Activated CD4-positive, alpha-beta memory T cell treated with anti-CD3 and anti-CD28 coated beads, Interleukin-2, amount 10 ng/mL, durations not matched to agents 7 days and 5 days (primary cell): ENCODE measurements at regions not wholly inside any gene's neighbourhood (a gene's known extent, or its start where the extent isn't known, plus 50 kb on each side); places are given as distances from the start of the nearest gene placed in this dataset.

Experiments
- CTCF ChIA-PET: fragments of 350-600 bp; sonication (Branson Sonifier 250); formaldehyde crosslinking; loops from one replicate; lab custom pipeline; 2021; ENCODE audit warnings: antibody characterized with exemption, inconsistent platforms; lab: Charles Lee
- POLR2A ChIA-PET: fragments of 350-600 bp; sonication (Branson Sonifier 250); formaldehyde crosslinking; loops from one replicate; lab custom pipeline; 2021; ENCODE audit warnings: antibody characterized with exemption; lab: Charles Lee
- DNase-seq: peaks from one replicate; pipeline ENCODE4 v3.0.0-alpha.2; 2020
- H3K27ac Mint-ChIP-seq: one replicate; pipeline ENCODE4 v1.8.0; 2021; ENCODE audit warnings: mild to moderate bottlenecking, mixed read lengths
- H3K27me3 Mint-ChIP-seq: one replicate; pipeline ENCODE4 v1.8.0; 2021; ENCODE audit warnings: mixed read lengths
- H3K36me3 Mint-ChIP-seq: one replicate; pipeline ENCODE4 v1.8.0; 2021; ENCODE audit warnings: low read depth, mixed read lengths
- H3K4me1 Mint-ChIP-seq: one replicate; pipeline ENCODE4 v1.8.0; 2021; ENCODE audit warnings: mixed read lengths
- H3K4me3 Mint-ChIP-seq: one replicate; pipeline ENCODE4 v1.8.0; 2021; ENCODE audit warnings: mild to moderate bottlenecking, mixed read lengths
- H3K9me3 Mint-ChIP-seq: one replicate; pipeline ENCODE4 v1.8.0; 2021; ENCODE audit warnings: mixed read lengths

DNA sequence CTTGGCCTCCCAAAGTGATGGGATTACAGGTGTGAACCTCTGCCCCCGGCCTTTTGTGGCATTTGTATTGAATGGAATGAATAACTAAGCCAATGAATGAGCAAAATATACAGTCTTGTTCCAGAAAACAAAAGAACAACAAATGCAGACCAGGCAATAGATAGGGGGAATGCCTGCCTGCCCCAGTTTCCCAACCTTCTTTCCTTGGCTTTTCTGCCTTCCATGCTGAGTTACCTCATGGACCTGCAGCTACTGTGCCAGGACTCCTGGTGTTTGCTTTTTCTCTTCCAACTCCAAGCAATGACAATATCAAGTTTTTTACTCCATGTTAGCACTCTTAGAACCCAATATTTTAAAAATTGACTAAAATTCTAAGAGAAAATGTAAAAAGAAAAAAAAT lies 58.6 kb upstream of the BACH1 start:
- POLR2A ChIA-PET = no interaction called here
- H3K27me3 Mint-ChIP-seq = peaks cover 31% of the 10 kb centered on the region
- CTCF ChIA-PET = no interaction called here
- H3K27ac Mint-ChIP-seq = no peak overlapping the region
- no peak overlapping the region for H3K4me3 Mint-ChIP-seq
- no peaks in the 10 kb centered on the region for H3K36me3 Mint-ChIP-seq
- DNase-seq = no peak
- no peaks in the 10 kb centered on the region for H3K9me3 Mint-ChIP-seq
- H3K4me1 Mint-ChIP-seq = peaks cover 3% of the 10 kb centered on the region

DNA sequence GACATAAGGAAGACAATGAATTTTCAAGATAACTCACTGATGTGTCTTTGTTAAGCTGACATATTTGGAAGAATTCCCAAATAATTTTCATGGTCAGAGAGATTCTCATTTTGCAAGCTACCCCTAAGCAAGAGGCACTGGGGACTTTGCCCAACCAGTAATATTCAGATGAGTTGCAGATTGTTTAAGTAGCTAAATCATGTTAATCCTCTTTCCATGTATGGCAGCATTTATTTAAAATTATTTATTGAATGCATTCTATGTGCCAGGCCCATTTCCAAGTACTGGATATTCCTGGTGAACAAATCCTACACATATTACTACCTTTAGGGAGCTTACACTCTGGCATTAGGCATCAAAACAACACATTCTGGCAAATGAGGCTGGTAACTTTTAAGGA lies 56.5 kb upstream of the BACH1 start:
- Mint-ChIP-seq H3K9me3 (no peaks in the 10 kb centered on the region), H3K4me3 (no peak overlapping the region), H3K4me1 (peaks cover 4% of the 10 kb centered on the region), H3K27me3 (peaks cover 29% of the 10 kb centered on the region), H3K36me3 (no peaks in the 10 kb centered on the region), H3K27ac (no peak overlapping the region)
- ChIA-PET CTCF (no interaction called here), POLR2A (no interaction called here)
- DNase-seq = no peak

DNA sequence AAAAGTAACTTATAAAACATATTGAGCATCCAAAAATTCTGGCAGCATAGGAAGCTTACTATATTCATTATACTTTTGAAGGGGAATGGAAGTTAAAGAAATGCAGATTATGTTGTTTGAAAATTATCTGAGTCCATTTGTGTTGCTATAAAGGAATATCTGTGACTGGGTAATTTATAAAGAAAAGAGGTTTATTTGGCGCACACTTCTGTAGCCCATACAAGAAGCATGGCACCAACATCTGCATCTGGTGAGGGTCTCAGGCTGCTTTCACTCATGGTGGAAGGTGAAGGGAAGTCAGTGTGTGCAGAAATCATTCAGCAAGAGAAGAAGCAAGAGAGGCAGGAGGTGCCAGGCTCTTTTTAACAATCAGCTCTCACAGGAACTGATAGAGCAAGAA lies 55.5 kb upstream of the BACH1 start:
- POLR2A ChIA-PET = no interaction called here
- no peak for DNase-seq
- CTCF ChIA-PET = no interaction called here
- no peak overlapping the region for H3K4me3 Mint-ChIP-seq
- H3K36me3 Mint-ChIP-seq = no peaks in the 10 kb centered on the region
- H3K9me3 Mint-ChIP-seq = no peaks in the 10 kb centered on the region
- peaks cover 4% of the 10 kb centered on the region for H3K4me1 Mint-ChIP-seq
- H3K27ac Mint-ChIP-seq = no peak overlapping the region
- H3K27me3 Mint-ChIP-seq = peaks cover 29% of the 10 kb centered on the region

DNA sequence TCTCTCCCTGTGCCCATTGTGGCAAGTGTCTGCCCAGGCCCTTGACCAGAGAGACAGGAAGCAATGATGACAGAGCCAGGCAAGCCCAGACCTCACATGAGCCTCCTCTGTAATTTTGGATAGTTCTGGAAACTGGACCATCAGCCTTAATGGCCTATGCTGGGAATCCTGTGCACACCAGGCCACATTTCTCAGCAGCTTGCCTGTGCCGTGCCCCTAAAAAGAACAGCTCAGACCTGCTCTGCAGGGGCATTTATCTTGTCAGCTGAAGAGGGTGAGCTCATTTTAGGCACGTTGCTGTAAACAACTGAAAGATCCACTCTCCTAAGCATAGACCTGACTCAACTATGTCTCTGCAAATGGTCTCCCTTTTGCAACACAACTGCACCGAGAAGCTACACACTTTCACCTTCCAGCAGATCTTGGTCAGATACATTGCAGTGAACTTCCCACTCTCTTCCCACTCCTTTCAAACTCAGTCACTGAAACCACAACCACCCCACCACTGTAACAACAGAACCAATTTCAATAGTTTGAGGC lies 53.5 kb upstream of the BACH1 start:
- ChIA-PET POLR2A (no interaction called here), CTCF (no interaction called here)
- Mint-ChIP-seq H3K9me3 (peaks cover 5% of the 10 kb centered on the region), H3K36me3 (no peaks in the 10 kb centered on the region), H3K27me3 (peaks cover 27% of the 10 kb centered on the region), H3K4me3 (no peak overlapping the region), H3K27ac (no peak overlapping the region), H3K4me1 (peaks cover 4% of the 10 kb centered on the region)
- DNase-seq = no peak

DNA sequence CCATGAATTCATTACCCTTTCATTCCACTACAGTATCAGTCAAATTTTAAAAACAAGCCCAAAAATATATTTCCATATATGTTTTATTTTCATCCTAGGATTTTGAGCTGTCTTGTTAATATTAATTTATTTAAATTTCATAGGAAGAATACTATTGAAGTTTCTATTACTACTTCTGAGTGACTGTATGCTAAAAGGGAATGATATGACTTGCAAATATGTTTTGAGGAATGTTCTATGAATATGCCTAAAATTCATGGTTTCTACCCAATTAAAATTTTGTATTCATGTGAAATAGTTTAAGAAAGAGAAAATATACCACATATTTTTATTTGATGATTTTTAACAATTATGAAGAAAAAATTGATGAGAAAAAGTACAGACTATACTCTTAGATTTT lies 52.9 kb upstream of the BACH1 start:
- ChIA-PET POLR2A (no interaction called here), CTCF (no interaction called here)
- H3K27me3 Mint-ChIP-seq = peaks cover 31% of the 10 kb centered on the region
- DNase-seq = no peak
- H3K4me1 Mint-ChIP-seq = peaks cover 4% of the 10 kb centered on the region
- H3K27ac Mint-ChIP-seq = no peak overlapping the region
- no peaks in the 10 kb centered on the region for H3K36me3 Mint-ChIP-seq
- no peak overlapping the region for H3K4me3 Mint-ChIP-seq
- peaks cover 8% of the 10 kb centered on the region for H3K9me3 Mint-ChIP-seq

DNA sequence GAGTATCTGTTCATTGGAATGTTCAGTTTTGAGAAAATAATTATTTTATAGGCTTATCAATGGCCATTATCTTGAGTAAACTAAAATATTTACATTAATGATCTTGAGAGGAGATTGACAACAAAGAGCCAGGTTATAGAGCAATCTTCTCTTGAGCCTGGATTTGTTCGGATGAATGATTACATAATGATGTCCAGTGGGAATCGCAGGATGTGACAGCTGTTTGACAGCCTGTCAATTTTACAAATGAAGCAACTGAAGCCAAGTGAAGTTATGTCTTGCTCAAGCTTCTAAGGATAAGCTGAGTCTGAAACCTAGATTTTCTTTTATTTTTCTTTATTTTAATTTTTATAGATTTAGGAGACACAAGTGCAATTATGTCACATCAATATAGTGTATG lies 52.1 kb upstream of the BACH1 start:
- no peak overlapping the region for H3K27ac Mint-ChIP-seq
- H3K9me3 Mint-ChIP-seq = peaks cover 8% of the 10 kb centered on the region
- H3K4me3 Mint-ChIP-seq = no peak overlapping the region
- no peaks in the 10 kb centered on the region for H3K36me3 Mint-ChIP-seq
- CTCF ChIA-PET = no interaction called here
- peaks cover 4% of the 10 kb centered on the region for H3K4me1 Mint-ChIP-seq
- POLR2A ChIA-PET = no interaction called here
- no peak for DNase-seq
- peaks cover 34% of the 10 kb centered on the region for H3K27me3 Mint-ChIP-seq

DNA sequence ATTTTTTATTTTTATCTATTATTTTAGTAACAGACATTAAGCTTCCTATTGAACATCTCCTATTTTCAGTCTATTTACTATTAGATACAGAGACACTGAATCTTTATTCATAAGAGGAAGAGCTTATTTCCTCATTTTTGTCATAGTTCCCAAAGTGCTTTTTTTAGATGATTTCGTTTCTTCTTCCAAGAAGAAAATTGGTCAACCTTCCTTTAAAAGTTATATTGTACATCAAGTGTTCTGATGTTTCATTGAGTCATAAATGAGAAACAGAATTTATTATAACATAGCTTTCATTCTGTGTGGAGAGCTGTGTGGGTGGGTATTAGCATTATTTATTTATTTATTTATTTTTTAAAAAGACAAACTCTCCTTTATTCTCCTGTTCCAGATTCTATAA lies 50.6 kb upstream of the BACH1 start:
- POLR2A ChIA-PET = no interaction called here
- H3K27me3 Mint-ChIP-seq = peaks cover 37% of the 10 kb centered on the region
- CTCF ChIA-PET = no interaction called here
- no peak overlapping the region for H3K4me3 Mint-ChIP-seq
- peaks cover 4% of the 10 kb centered on the region for H3K4me1 Mint-ChIP-seq
- H3K36me3 Mint-ChIP-seq = no peaks in the 10 kb centered on the region
- no peak overlapping the region for H3K27ac Mint-ChIP-seq
- DNase-seq = no peak
- peaks cover 14% of the 10 kb centered on the region for H3K9me3 Mint-ChIP-seq
